ENCODE measurements at regions not wholly inside any gene's neighbourhood (a gene's known extent, or its start where the extent isn't known, plus 50 kb on each side); places are given as distances from the start of the nearest gene placed in this dataset.

- 82 to 91% (median 88%) methylated on average over 3 of the region's 3 CpGs for WGBS, 4 donors
- no peak overlapping the region for H3K4me3 ChIP-seq
- H3K27me3 ChIP-seq, result no peaks in the 10 kb centered on the region
- no peak for DNase-seq
- no peaks in the 10 kb centered on the region for H3K9me3 ChIP-seq (replicated peaks in 1 of 3)
- TF ChIP-seq CTCF (IDR thresholded peaks at IDR 0.05), result no peak
- no peak for TF ChIP-seq POLR2A (IDR thresholded peaks at IDR 0.05)
- no peaks in the 10 kb centered on the region for H3K4me1 ChIP-seq (replicated peaks in 1 of 2)
- H3K27ac ChIP-seq, result no peak overlapping the region
- H3K36me3 ChIP-seq (replicated peaks in 1 of 2), result no peaks in the 10 kb centered on the region
- intact Hi-C loops (cut with DNase I), result no loop called here
These were observed 515.3 kb downstream of the TLE1 start for GRCh38 chr9:81174023-81174422.

GRCh38 chr9:81171689-81172088, 517.7 kb downstream of the TLE1 start:
- DNase-seq, result no peak
- intact Hi-C loops (cut with DNase I), result no loop called here
- no peaks in the 10 kb centered on the region for H3K4me1 ChIP-seq (replicated peaks in 1 of 2)
- no peak overlapping the region for H3K4me3 ChIP-seq
- TF ChIP-seq POLR2A (IDR thresholded peaks at IDR 0.05) (no peak), CTCF (IDR thresholded peaks at IDR 0.05) (no peak)
- no peaks in the 10 kb centered on the region for H3K36me3 ChIP-seq (replicated peaks in 1 of 2)
- no peaks in the 10 kb centered on the region for H3K27me3 ChIP-seq
- WGBS, 4 donors, result 68 to 91% (median 80%) methylated on average over 2 of the region's 2 CpGs
- H3K27ac ChIP-seq, result no peak overlapping the region
- no peaks in the 10 kb centered on the region for H3K9me3 ChIP-seq (replicated peaks in 1 of 3)

GRCh38 chr9:81162361-81162760, 527.0 kb downstream of the TLE1 start:
- Histone ChIP-seq H3K9me3 (replicated peaks in 1 of 3) (no peaks in the 10 kb centered on the region), H3K36me3 (replicated peaks in 1 of 2) (no peaks in the 10 kb centered on the region), H3K27me3 (no peaks in the 10 kb centered on the region), H3K4me3 (no peak overlapping the region), H3K27ac (no peak overlapping the region), H3K4me1 (replicated peaks in 1 of 2) (no peaks in the 10 kb centered on the region)
- DNase-seq, result no peak
- intact Hi-C loops (cut with DNase I), result no loop called here
- 79 to 96% (median 89%) methylated on average over 7 to 11 of the region's 11 CpGs for WGBS, 4 donors
- no peak for TF ChIP-seq POLR2A (IDR thresholded peaks at IDR 0.05)
- no peak for TF ChIP-seq CTCF (IDR thresholded peaks at IDR 0.05)

GRCh38 chr9:81156381-81156780, 533.0 kb downstream of the TLE1 start:
- no peak for DNase-seq
- no peak for TF ChIP-seq CTCF (IDR thresholded peaks at IDR 0.05)
- no peak for TF ChIP-seq POLR2A (IDR thresholded peaks at IDR 0.05)
- Histone ChIP-seq H3K27me3 (no peaks in the 10 kb centered on the region), H3K9me3 (replicated peaks in 1 of 3) (no peaks in the 10 kb centered on the region), H3K4me1 (replicated peaks in 1 of 2) (no peaks in the 10 kb centered on the region), H3K27ac (no peak overlapping the region), H3K36me3 (replicated peaks in 1 of 2) (no peaks in the 10 kb centered on the region), H3K4me3 (no peak overlapping the region)
- intact Hi-C loops (cut with DNase I), result no loop called here

All from adrenal gland (tissue), 9 donors.